SK-N-SH treated with all-trans-retinoic acid at 6 μM for 48 hours (cell line): ENCODE measurements at regions not wholly inside any gene's neighbourhood (a gene's known extent, or its start where the extent isn't known, plus 50 kb on each side); places are given as distances from the start of the nearest gene placed in this dataset.

Source experiments
- ATAC-seq: fragments of 200-7000 bp; cut with Tn5 transposase; 3 replicates; pipeline ENCODE4 v1.9.1; 2020; ENCODE audit warnings: mild to moderate bottlenecking, moderate library complexity
- ARNTL ChIP-seq: fragments of 450-650 bp; formaldehyde crosslinking; IDR thresholded peaks from 2 replicates; pipeline ENCODE4 v1.5.0; 2020; ENCODE audit warnings: low read depth, mild to moderate bottlenecking, moderate library complexity, borderline replicate concordance
- BACH2 ChIP-seq: fragments of 250-450 bp; sonication (Bioruptor Pico); IDR thresholded peaks from 2 replicates; pipeline ENCODE4 v1.9.0; 2021; ENCODE audit warnings: mild to moderate bottlenecking, borderline replicate concordance
- CREB5 ChIP-seq: fragments of 250-450 bp; sonication (Bioruptor Pico); IDR thresholded peaks from 2 replicates; pipeline ENCODE4 v1.5.1; 2020; ENCODE audit warnings: low read depth, mild to moderate bottlenecking, moderate library complexity
- ESRRG ChIP-seq: fragments of 250-450 bp; sonication (Bioruptor Pico); IDR thresholded peaks from 2 replicates; pipeline ENCODE4 v1.6.1; 2021; ENCODE audit warnings: mild to moderate bottlenecking
- GLIS3 ChIP-seq: fragments of 250-450 bp; sonication (Bioruptor Pico); IDR thresholded peaks from 2 replicates; pipeline ENCODE4 v1.5.0; 2020; ENCODE audit warnings: mild to moderate bottlenecking, moderate library complexity
- OSR1 ChIP-seq: fragments of 250-450 bp; sonication (Bioruptor Pico); IDR thresholded peaks from 2 replicates; pipeline ENCODE4 v1.8.0; 2022; ENCODE audit warnings: moderate library complexity, mild to moderate bottlenecking, inconsistent platforms
- PPARA ChIP-seq: fragments of 250-450 bp; sonication (Bioruptor Pico); IDR thresholded peaks from 2 replicates; pipeline ENCODE4 v1.5.0; 2020; ENCODE audit warnings: mild to moderate bottlenecking, borderline replicate concordance
- SNAI2 ChIP-seq: fragments of 250-450 bp; sonication (Bioruptor Pico); IDR thresholded peaks from 2 replicates; pipeline ENCODE4 v1.5.0; 2020; ENCODE audit warnings: mild to moderate bottlenecking, moderate library complexity
- TCF4 ChIP-seq: fragments of 250-450 bp; sonication (Bioruptor Pico); IDR thresholded peaks from 2 replicates; pipeline ENCODE4 v1.8.0; 2021; ENCODE audit warnings: mild to moderate bottlenecking, moderate library complexity, borderline replicate concordance
- TOX ChIP-seq: fragments of 250-450 bp; sonication (Bioruptor Pico); IDR thresholded peaks from 2 replicates; pipeline ENCODE4 v1.8.0; 2021; ENCODE audit warnings: mild to moderate bottlenecking, moderate library complexity, borderline replicate concordance
- TSHZ2 ChIP-seq: fragments of 250-450 bp; sonication (Bioruptor Pico); IDR thresholded peaks from 2 replicates; pipeline ENCODE4 v1.5.0; 2020; ENCODE audit warnings: mild to moderate bottlenecking, moderate library complexity
- ZC3H10 ChIP-seq: fragments of 250-450 bp; sonication (Bioruptor Pico); IDR thresholded peaks from 2 replicates; pipeline ENCODE4 v1.5.1; 2021; ENCODE audit warnings: mild to moderate bottlenecking, moderate library complexity
- ZFP3 ChIP-seq: fragments of 250-450 bp; sonication (Bioruptor Pico); IDR thresholded peaks from 2 replicates; pipeline ENCODE4 v1.5.0; 2020; ENCODE audit warnings: mild to moderate bottlenecking, moderate library complexity
- ZFP30 ChIP-seq: fragments of 450-650 bp; formaldehyde crosslinking; IDR thresholded peaks from 2 replicates; pipeline ENCODE4 v1.5.0; 2022; ENCODE audit warnings: mild to moderate bottlenecking, moderate library complexity
- ZNF565 ChIP-seq: fragments of 450-650 bp; formaldehyde crosslinking; conservative IDR thresholded peaks from 2 replicates; pipeline ENCODE4 v1.5.0; 2020; ENCODE audit warnings: low read depth, mild to moderate bottlenecking, moderate library complexity
- ZNF70 ChIP-seq: fragments of 450-650 bp; formaldehyde crosslinking; IDR thresholded peaks from 2 replicates; pipeline ENCODE4 v1.5.0; 2020; ENCODE audit warnings: mild to moderate bottlenecking, moderate library complexity
- ZNF8 ChIP-seq: fragments of 450-650 bp; formaldehyde crosslinking; IDR thresholded peaks from 2 replicates; pipeline ENCODE4 v1.5.0; 2020; ENCODE audit warnings: mild to moderate bottlenecking, moderate library complexity
- TF ChIP-seq, protein P1 (sequence below): fragments of 250-450 bp; sonication (Bioruptor Pico); IDR thresholded peaks from 2 replicates; pipeline ENCODE4 v1.8.0; 2021; ENCODE audit warnings: low read depth, mild to moderate bottlenecking, moderate library complexity, borderline replicate concordance
- TF ChIP-seq, protein P2 (sequence below): fragments of 250-450 bp; sonication (Bioruptor Pico); IDR thresholded peaks from 2 replicates; pipeline ENCODE4 v1.8.0; 2020; ENCODE audit warnings: mild to moderate bottlenecking, moderate library complexity, borderline replicate concordance

DNA sequence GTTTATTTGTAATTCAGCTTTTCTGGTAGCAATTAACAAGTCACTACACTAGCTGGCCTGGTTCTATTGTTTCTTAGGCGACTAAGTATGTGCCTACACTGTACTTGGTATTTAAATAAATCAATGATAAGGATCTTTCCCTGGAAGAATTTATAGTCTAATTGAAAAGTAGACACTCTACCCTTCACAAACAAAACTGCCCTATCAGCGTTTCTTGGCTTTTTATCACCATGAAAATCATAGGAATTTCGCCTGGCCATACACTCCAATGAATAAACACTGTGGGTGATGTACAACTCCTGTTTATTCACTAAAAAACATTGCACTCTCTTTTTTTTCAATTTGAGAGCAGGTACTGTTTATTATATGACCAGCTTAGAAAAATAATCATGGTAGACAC is 702.9 kb upstream of the ADGRL2 start (continued):
- TF ChIP-seq, protein P1, sequence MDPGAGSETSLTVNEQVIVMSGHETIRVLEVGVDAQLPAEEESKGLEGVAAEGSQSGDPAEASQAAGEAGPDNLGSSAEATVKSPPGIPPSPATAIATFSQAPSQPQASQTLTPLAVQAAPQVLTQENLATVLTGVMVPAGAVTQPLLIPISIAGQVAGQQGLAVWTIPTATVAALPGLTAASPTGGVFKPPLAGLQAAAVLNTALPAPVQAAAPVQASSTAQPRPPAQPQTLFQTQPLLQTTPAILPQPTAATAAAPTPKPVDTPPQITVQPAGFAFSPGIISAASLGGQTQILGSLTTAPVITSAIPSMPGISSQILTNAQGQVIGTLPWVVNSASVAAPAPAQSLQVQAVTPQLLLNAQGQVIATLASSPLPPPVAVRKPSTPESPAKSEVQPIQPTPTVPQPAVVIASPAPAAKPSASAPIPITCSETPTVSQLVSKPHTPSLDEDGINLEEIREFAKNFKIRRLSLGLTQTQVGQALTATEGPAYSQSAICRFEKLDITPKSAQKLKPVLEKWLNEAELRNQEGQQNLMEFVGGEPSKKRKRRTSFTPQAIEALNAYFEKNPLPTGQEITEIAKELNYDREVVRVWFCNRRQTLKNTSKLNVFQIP (CRISPR knock-in tag), result no peak
- TF ChIP-seq ZNF8 (CRISPR knock-in tag), result no peak
- no peak for TF ChIP-seq OSR1 (CRISPR knock-in tag)
- TF ChIP-seq TCF4, result no peak
- no peak for TF ChIP-seq BACH2 (CRISPR knock-in tag)
- TF ChIP-seq GLIS3 (CRISPR knock-in tag), result no peak
- no peak for TF ChIP-seq SNAI2 (CRISPR knock-in tag)
- TF ChIP-seq ZFP30 (CRISPR knock-in tag), result no peak
- TF ChIP-seq ZFP3 (CRISPR knock-in tag), result no peak
- no peak for TF ChIP-seq CREB5

GRCh38 chr1:81073580-81073979 is 727.2 kb upstream of the ADGRL2 start:
- no peak for TF ChIP-seq OSR1 (CRISPR knock-in tag)
- no peak for TF ChIP-seq TOX (CRISPR knock-in tag)
- TF ChIP-seq TCF4, result no peak
- no peak for TF ChIP-seq PPARA
- ATAC-seq, result no peak

GRCh38 chr1:81071969-81072753 is 728.6 kb upstream of the ADGRL2 start:
- TF ChIP-seq TCF4, result no peak
- TF ChIP-seq PPARA, result no peak
- no peak for TF ChIP-seq GLIS3 (CRISPR knock-in tag)
- TF ChIP-seq, protein P1 (CRISPR knock-in tag), result no peak
- no peak for TF ChIP-seq ZNF565 (CRISPR knock-in tag)
- no peak for TF ChIP-seq ESRRG (CRISPR knock-in tag)
- TF ChIP-seq ZNF70, result no peak
- no peak for TF ChIP-seq OSR1 (CRISPR knock-in tag)
- no peak for TF ChIP-seq ZFP3 (CRISPR knock-in tag)
- no peak for TF ChIP-seq TSHZ2 (CRISPR knock-in tag)
- no peak for TF ChIP-seq ZNF8 (CRISPR knock-in tag)
- TF ChIP-seq ZFP30 (CRISPR knock-in tag), result no peak
- no peak for TF ChIP-seq BACH2 (CRISPR knock-in tag)
- TF ChIP-seq ZC3H10 (CRISPR knock-in tag), result no peak
- no peak for TF ChIP-seq ARNTL (CRISPR knock-in tag)
- TF ChIP-seq, protein P2, sequence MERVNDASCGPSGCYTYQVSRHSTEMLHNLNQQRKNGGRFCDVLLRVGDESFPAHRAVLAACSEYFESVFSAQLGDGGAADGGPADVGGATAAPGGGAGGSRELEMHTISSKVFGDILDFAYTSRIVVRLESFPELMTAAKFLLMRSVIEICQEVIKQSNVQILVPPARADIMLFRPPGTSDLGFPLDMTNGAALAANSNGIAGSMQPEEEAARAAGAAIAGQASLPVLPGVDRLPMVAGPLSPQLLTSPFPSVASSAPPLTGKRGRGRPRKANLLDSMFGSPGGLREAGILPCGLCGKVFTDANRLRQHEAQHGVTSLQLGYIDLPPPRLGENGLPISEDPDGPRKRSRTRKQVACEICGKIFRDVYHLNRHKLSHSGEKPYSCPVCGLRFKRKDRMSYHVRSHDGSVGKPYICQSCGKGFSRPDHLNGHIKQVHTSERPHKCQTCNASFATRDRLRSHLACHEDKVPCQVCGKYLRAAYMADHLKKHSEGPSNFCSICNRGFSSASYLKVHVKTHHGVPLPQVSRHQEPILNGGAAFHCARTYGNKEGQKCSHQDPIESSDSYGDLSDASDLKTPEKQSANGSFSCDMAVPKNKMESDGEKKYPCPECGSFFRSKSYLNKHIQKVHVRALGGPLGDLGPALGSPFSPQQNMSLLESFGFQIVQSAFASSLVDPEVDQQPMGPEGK, result no peak
- ATAC-seq, result no peak
